ENCODE measurements at regions not wholly inside any gene's neighbourhood (a gene's known extent, or its start where the extent isn't known, plus 50 kb on each side); places are given as distances from the start of the nearest gene placed in this dataset.
"Not testable (repeated sequence)": the region's sequence is repeated elsewhere in the genome, so short reads cannot be mapped to it uniquely, and the experiment has no call there.

DNA sequence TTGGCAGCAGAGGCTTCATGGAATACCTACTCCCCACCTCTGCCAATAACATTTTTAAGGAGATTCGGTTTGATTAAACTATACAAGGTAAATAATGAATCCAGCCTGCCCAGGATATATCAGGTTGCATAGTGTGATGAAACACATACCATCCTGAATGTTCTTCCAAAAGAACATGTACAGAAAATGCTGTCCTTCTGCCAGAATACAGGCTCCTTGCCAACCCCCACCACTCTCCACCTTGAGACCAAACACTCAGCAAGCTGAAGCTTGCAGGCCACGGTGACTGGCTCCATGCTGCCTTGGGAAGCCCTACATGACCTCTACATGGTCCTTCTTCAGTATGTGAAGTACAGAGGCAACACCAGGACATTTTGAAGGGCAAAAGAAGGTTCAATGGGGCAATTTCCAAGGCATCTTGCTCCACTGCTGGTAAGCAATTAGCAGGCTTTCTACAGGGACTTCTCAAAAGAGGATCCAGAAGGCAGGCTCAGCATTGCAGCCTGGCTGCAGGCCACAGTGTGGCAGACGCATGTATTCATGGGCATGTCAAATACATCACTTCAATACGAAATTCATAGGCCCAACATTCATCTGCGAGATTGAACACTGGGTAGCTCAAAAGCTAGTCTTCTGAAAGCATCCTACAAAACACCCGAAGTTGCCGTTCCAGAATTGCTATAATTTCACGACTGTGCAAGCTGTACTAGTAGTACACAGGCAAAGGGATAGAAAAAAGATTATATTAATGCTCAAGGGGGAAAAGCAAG lies 62.4 kb upstream of the SERP2 start:
- no peak for DNase-seq

DNA sequence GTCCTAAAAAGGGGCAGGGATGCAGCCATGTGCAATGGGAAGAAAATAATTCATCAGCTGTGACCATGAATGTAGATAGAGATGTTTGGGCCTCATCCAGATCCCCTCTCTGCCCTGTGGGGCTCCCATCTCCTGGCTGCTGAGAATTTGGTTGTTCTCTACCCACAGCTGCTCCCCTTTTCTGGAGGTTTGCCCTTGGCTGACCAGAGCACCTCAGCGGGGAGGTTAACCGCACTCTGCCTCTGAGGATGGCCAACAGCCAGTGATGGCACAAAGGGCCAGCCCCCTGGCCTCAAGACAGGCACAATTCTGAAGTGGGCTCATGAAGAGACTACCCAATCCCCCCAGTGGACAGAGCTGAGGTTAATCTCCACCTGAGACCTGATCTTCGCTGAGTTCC lies 61.5 kb upstream of the SERP2 start:
- no peak for DNase-seq

DNA sequence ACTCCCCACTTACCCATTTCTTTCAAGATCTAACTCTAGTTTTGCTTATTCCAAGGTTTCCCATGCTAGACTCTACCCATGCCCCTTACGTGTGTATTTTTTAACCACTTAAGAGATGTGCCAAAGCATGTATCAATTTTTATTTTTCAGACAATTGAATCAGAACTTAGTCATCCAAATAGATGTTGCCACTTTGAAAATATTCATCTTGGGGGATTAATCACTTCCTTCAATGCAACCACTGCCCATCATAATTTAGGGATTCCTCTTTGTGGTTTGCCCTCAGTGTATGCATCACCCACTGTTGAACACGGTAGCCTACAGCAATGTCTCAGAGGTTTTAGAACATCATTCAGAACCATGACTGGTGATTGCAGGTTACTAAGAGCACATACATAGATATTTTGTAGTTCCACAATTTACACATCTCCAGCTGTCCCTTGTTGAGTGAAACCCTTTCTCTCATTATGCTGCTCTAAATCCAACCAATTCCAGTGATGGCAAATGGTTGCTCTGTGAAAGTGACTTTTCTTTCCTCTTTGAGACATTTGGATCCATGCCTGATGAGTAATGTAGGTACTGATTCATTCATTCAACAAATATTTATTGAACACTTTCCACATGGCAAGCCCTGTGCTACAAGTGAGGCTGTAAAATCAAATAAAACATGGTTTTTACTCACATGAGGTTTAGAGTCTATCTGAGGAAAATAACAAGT lies 60.6 kb upstream of the SERP2 start:
- DNase-seq: no peak

GRCh38 chr13:44313674-44314073 lies 60.0 kb upstream of the SERP2 start:
- no peak for DNase-seq

GRCh38 chr13:44314160-44314559 lies 59.5 kb upstream of the SERP2 start:
- not testable (repeated sequence) for DNase-seq

DNA sequence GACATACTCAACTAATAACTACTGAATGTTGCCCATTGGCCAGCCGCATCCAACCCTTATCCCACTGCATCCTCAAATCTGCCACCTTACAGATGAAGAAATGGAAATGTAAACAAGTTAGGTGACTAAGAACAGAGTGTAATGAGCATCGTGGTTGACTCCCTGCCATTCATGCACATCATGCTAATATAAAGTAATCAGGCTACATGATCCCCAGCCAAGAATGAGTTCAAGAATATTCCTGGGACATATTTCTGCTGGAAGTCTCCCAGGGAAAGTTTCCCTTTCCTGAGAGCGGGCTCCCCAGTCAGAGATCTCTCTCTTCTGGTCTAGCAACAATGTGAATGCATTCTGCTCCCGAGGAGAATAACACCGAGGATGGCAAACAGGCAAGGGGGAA lies 55.9 kb upstream of the SERP2 start:
- no peak for DNase-seq

- DNase-seq: no peak
Measured at GRCh38 chr13:44318161-44318560, 55.5 kb upstream of the SERP2 start.

DNA sequence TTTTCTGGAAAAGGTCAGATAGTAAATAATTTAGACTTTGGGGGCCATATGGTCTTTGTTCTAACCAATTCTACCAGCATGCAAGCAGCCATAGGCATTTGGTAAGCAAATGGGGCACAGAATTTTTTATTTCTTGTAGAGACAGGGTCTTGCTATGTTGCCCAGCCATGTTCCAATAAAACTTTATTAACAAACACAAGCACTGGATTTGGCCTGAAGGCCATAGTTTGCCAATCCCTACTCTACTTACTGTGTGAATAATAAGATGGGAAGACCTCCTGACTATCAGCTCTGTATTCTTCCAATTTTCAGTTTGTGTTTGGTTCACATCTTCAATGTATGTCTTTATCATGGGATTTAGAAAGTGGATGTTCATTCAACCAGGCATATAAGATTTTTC lies 53.0 kb upstream of the SERP2 start:
- no peak for DNase-seq

- no peak for DNase-seq
Measured at GRCh38 chr13:44321961-44322360, 51.7 kb upstream of the SERP2 start.

DNA sequence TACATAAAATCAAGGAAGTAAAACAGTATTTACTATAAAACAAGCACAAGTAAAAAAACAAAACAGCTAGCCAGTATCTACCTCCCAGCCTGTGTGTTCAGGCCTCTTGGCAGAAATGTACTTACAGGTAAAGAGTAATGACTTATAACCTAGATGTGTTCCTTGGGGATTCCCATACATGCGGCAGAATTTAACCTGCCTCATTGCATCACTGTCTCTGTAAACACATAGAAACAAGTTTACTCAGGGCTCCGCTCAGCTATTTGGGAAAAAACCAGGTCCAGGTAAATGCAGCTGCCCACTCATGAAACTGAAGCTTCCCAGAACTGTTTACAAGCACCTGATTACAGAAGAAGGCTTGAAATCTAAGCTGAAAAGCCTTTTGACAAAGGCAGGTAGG lies 50.7 kb upstream of the SERP2 start:
- no peak for DNase-seq

- DNase-seq: no peak
Measured at GRCh38 chr13:44323754-44324153, 49.9 kb upstream of the SERP2 start.

Measured in effector CD8-positive, alpha-beta T cell (primary cell).